Activated CD4-positive, alpha-beta T cell treated with anti-CD3 and anti-CD28 coated beads, Interleukin-2, Interleukin-4, amounts not matched to agents 100 ng/mL and 50 ng/mL, durations not matched to agents 16 hours and 8 hours (primary cell): ENCODE measurements at regions not wholly inside any gene's neighbourhood (a gene's known extent, or its start where the extent isn't known, plus 50 kb on each side); places are given as distances from the start of the nearest gene placed in this dataset.

Experiments
- DNase-seq: peaks from one replicate; pipeline ENCODE4 v3.0.0-alpha.2; 2020; ENCODE audit warnings: low spot score

GRCh38 chr6:11633741-11634509 is 96.4 kb downstream of the TMEM170B start:
- no peak for DNase-seq

- DNase-seq = no peak
Measured at GRCh38 chr6:11634948-11635347, 97.4 kb downstream of the TMEM170B start.

GRCh38 chr6:11636121-11636520 is 98.6 kb downstream of the TMEM170B start:
- no peak for DNase-seq

- DNase-seq = no peak
Measured at GRCh38 chr6:11637266-11637665, 99.7 kb downstream of the TMEM170B start.

- DNase-seq = no peak
Measured at GRCh38 chr6:11639376-11640235, 102.1 kb downstream of the TMEM170B start.

- no peak for DNase-seq
Measured at GRCh38 chr6:11640486-11640885, 102.9 kb downstream of the TMEM170B start.

GRCh38 chr6:11644071-11644470 is 106.5 kb downstream of the TMEM170B start:
- no peak for DNase-seq

- DNase-seq = no peak
Measured at GRCh38 chr6:11644601-11645000, 107.1 kb downstream of the TMEM170B start.

- DNase-seq = no peak
Measured at GRCh38 chr6:11645016-11645415, 107.5 kb downstream of the TMEM170B start.

GRCh38 chr6:11648436-11648775 is 110.9 kb downstream of the TMEM170B start:
- no peak for DNase-seq

GRCh38 chr6:11648889-11649288 is 111.3 kb downstream of the TMEM170B start:
- no peak for DNase-seq

GRCh38 chr6:11650025-11650696 is 112.6 kb downstream of the TMEM170B start:
- no peak for DNase-seq

GRCh38 chr6:11650711-11651110 is 113.2 kb downstream of the TMEM170B start:
- no peak for DNase-seq

- peak; percentile 50 for DNase-seq
Measured at GRCh38 chr6:11653028-11653583, 115.6 kb downstream of the TMEM170B start.

- DNase-seq = no peak
Measured at GRCh38 chr6:11654876-11655275, 117.3 kb downstream of the TMEM170B start.

GRCh38 chr6:11656491-11656890 is 118.9 kb downstream of the TMEM170B start:
- no peak for DNase-seq

- DNase-seq = no peak
Measured at GRCh38 chr6:11659757-11660156, 118.8 kb downstream of the ADTRP start.

GRCh38 chr6:11662323-11662722 is 116.3 kb downstream of the ADTRP start:
- DNase-seq = no peak

- no peak for DNase-seq
Measured at GRCh38 chr6:11663519-11663918, 115.1 kb downstream of the ADTRP start.
